ENCODE measurements at regions not wholly inside any gene's neighbourhood (a gene's known extent, or its start where the extent isn't known, plus 50 kb on each side); places are given as distances from the start of the nearest gene placed in this dataset.

- DNase-seq (ENCODE audit: low read depth), result no peak
Measured at GRCh38 chr11:109804911-109805310, 288.3 kb upstream of the ZC3H12C start.

- DNase-seq (ENCODE audit: low read depth), result no peak
Measured at GRCh38 chr11:109806205-109806604, 287.0 kb upstream of the ZC3H12C start.

GRCh38 chr11:109808569-109808968 is 284.6 kb upstream of the ZC3H12C start:
- no peak for DNase-seq (ENCODE audit: low read depth)

GRCh38 chr11:109814824-109815223 is 278.4 kb upstream of the ZC3H12C start:
- DNase-seq (ENCODE audit: low read depth), result no peak

- no peak for DNase-seq (ENCODE audit: low read depth)
Measured at GRCh38 chr11:109815500-109816150, 277.6 kb upstream of the ZC3H12C start.

- no peak for DNase-seq (ENCODE audit: low read depth)
Measured at GRCh38 chr11:109818290-109818689, 274.9 kb upstream of the ZC3H12C start.

GRCh38 chr11:109819410-109819809 is 273.8 kb upstream of the ZC3H12C start:
- no peak for DNase-seq (ENCODE audit: low read depth)

GRCh38 chr11:109821511-109821910 is 271.7 kb upstream of the ZC3H12C start:
- DNase-seq (ENCODE audit: low read depth), result no peak

- DNase-seq (ENCODE audit: low read depth), result no peak
Measured at GRCh38 chr11:109822436-109823102, 270.6 kb upstream of the ZC3H12C start.

GRCh38 chr11:109828387-109828786 is 264.8 kb upstream of the ZC3H12C start:
- DNase-seq (ENCODE audit: low read depth), result no peak

- no peak for DNase-seq (ENCODE audit: low read depth)
Measured at GRCh38 chr11:109838026-109838425, 255.2 kb upstream of the ZC3H12C start.

- no peak for DNase-seq (ENCODE audit: low read depth)
Measured at GRCh38 chr11:109845437-109845836, 247.8 kb upstream of the ZC3H12C start.

GRCh38 chr11:109847621-109848020 is 245.6 kb upstream of the ZC3H12C start:
- DNase-seq (ENCODE audit: low read depth), result no peak

- DNase-seq (ENCODE audit: low read depth), result no peak
Measured at GRCh38 chr11:109849051-109849450, 244.1 kb upstream of the ZC3H12C start.

- no peak for DNase-seq (ENCODE audit: low read depth)
Measured at GRCh38 chr11:109849946-109850345, 243.2 kb upstream of the ZC3H12C start.

GRCh38 chr11:109851780-109852390 is 241.3 kb upstream of the ZC3H12C start:
- DNase-seq (ENCODE audit: low read depth), result no peak

- DNase-seq (ENCODE audit: low read depth), result no peak
Measured at GRCh38 chr11:109853156-109853776, 239.9 kb upstream of the ZC3H12C start.

- no peak for DNase-seq (ENCODE audit: low read depth)
Measured at GRCh38 chr11:109854731-109855130, 238.5 kb upstream of the ZC3H12C start.

GRCh38 chr11:109856928-109857327 is 236.3 kb upstream of the ZC3H12C start:
- no peak for DNase-seq (ENCODE audit: low read depth)

- DNase-seq (ENCODE audit: low read depth), result no peak
Measured at GRCh38 chr11:109857637-109858036, 235.6 kb upstream of the ZC3H12C start.

- no peak for DNase-seq (ENCODE audit: low read depth)
Measured at GRCh38 chr11:109858152-109858551, 235.0 kb upstream of the ZC3H12C start.

GRCh38 chr11:109859045-109859724 is 234.0 kb upstream of the ZC3H12C start:
- DNase-seq (ENCODE audit: low read depth), result no peak

Measured in stimulated activated CD8-positive, alpha-beta memory T cell treated with anti-CD3 and anti-CD28 coated beads, Interleukin-4, amount 100 ng/mL, for 24 hours (primary cell).